AG09319 (cell line): ENCODE measurements at regions not wholly inside any gene's neighbourhood (a gene's known extent, or its start where the extent isn't known, plus 50 kb on each side); places are given as distances from the start of the nearest gene placed in this dataset.
A peak's percentile ranks its signal among the peaks of the same experiment; 100 is the strongest.

Experiments used
- DNase-seq: peaks from one replicate; pipeline ENCODE4 v3.0.0-alpha.2; 2010; ENCODE audit warnings: low read depth; ENCODE audit errors: extremely low read depth
- TF ChIP-seq, protein P1 (sequence below): IDR thresholded peaks from 2 replicates; pipeline ENCODE4 v1.5.1; 2011; ENCODE audit warnings: low read depth, mild to moderate bottlenecking, inconsistent platforms, low read length, moderate library complexity

DNA sequence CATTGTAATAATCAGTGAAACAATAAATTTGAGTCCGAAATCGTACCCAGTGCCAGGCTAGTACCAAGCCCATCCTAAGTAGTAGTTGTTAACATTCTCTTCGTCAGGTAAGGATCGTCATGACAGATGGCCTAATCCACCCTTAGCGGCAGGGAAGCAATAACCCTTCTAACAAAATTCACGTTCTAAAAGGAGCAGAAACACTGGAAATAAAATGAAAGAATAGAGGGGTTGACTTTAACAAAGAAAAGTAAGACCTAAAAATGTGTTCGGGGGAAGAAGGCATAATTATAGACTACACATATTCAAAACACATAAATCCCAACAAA, 142.7 kb downstream of the CPEB2 start:
- DNase-seq, result no peak

DNA sequence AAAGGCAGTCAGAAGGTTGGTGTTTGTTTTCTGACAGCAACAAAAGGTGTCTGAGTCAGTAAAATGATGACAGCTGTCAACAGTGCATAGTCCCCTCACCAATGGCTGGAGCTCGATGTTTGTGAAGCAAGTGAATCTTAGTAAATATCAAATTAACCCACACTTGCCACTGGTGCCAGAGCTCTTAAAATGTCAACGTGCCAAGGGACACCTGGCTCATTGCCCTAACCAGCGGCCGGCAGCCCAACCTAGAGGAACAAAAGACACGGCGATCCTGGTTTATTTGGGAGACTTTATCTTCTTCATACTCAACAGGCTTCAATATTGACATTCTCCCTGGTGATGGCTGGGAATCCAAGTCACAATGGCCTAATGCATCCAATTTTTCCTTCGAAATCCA, 143.4 kb downstream of the CPEB2 start:
- DNase-seq, result no peak

More for the DNA sequence above, 142.7 kb downstream of the CPEB2 start:
- TF ChIP-seq, protein P1, sequence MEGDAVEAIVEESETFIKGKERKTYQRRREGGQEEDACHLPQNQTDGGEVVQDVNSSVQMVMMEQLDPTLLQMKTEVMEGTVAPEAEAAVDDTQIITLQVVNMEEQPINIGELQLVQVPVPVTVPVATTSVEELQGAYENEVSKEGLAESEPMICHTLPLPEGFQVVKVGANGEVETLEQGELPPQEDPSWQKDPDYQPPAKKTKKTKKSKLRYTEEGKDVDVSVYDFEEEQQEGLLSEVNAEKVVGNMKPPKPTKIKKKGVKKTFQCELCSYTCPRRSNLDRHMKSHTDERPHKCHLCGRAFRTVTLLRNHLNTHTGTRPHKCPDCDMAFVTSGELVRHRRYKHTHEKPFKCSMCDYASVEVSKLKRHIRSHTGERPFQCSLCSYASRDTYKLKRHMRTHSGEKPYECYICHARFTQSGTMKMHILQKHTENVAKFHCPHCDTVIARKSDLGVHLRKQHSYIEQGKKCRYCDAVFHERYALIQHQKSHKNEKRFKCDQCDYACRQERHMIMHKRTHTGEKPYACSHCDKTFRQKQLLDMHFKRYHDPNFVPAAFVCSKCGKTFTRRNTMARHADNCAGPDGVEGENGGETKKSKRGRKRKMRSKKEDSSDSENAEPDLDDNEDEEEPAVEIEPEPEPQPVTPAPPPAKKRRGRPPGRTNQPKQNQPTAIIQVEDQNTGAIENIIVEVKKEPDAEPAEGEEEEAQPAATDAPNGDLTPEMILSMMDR, result no peak

DNA sequence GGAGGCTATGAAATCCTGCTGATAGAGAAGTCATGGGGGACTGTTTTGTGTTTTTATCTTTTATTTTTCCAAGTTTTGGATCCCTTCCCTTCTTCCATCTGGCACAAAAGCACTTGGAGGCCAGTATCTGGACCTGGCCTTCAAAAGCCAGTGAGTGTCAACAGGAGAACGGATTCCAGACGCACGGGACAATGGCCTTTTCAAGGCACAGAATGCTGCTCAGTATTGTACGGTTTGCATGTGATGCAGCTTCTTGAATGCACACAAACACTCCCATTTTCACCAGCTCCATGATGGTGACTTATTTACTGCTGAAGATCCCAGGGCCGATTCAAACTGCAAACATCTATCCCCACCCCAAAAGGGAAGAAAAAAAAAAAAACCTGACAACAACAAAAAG, 145.4 kb downstream of the CPEB2 start:
- TF ChIP-seq, protein P1, result no peak
- DNase-seq, result no peak

More for the DNA sequence above, 143.4 kb downstream of the CPEB2 start:
- TF ChIP-seq, protein P1, result no peak

DNA sequence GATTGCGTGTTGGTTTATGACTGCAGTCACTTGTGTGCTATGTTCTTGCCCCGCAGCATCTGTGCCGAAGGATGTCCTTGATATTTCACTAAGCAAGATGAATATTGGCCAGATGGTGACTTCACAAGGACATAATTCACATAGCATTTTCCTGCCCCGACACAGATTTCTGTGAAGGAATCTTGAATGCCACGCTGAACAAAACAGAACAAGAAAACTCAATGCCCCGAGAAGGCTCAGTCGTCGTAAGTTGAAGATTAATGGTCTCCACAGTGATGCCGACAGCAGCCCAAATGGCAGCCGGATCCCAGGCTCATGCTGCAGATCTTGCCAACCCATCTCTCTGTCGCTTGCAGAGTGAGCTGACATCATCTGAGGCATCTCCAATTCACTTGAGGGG, 145.9 kb downstream of the CPEB2 start:
- TF ChIP-seq, protein P1, result no peak
- no peak for DNase-seq

DNA sequence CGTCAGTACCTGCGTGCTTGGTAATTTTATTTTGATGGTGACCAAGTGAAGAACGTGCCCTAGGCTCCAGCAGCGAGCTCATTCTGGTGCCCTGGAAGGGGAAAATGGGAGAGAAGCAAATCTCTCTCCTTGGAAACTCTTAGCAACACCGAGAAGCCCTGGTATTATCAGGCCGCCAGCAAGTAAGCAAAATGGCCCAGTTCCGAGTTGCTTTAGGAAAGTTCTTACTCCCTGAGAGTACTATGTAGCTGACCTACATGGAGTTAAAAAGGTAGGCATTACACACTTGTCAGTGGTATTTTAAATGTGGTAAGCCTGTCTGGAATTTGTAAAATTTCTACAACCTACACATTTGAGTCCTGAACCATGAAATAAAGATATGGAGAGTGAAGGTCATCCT, 146.4 kb downstream of the CPEB2 start:
- TF ChIP-seq, protein P1, result no peak
- no peak for DNase-seq

DNA sequence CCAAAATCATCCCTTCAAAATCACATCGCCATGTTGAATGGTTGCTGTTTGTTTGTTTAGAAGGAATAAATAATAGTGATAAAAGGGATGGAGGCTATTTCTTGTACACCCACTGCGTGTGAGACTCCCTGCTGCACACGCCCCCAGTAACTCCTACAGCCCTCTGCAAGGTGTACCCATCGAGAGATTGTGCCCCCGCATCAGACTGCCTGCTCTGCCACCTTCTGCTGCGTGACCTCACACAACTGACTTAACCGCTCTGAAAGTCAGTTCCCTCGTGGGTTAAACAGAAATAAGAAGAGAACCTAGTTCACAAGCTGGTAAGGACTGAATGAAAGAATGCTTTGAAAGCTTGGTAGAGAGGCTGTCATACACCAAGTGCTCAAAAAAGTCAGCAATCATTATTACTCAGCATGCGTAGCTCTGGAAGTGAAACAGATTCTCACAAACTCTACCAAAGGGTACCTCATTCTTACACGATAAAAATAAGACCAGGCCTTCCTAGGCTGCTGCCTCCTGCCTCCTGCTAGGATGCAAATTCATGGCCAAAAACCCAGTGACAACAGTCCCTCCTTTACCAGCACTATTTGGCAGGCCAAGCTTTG, 147.1 kb downstream of the CPEB2 start:
- TF ChIP-seq, protein P1, result no peak
- DNase-seq, result no peak

DNA sequence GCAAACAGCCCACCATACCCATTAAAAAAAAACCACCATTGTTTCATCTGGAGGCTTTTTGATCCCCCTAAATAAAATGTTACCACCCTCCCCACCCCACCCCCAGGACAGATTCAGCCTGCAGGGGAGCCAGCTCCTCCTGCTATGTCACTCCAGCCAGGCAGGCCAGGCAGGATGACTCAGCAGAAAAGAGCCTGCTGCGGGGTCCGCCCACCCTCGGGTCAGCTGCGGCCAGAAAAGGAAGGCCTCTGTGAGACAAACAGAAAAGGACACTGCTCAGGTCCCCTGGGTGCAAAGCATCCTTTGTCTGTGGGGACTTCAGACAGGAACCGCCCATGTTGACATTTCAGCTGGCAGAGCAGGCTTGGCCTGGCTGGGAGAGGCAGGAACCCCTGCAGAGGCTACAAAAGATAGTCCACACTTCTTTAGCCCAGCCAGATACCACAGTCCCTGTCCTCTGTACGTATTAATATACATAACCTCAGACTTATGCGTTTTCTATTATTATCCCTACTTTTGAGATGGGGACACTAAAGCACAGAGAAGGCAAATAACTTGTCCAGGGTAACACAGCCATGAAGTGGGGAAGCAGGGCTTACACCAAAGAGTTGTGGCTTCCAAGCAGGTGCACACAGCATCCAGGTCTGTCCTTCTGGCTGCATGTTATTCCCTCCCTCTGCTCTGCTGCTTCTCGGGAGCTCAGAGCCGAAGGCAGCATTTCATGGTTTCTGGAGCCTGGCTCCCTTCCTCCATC, 147.7 kb downstream of the CPEB2 start:
- TF ChIP-seq, protein P1, result peak; percentile 15
- DNase-seq, result peak; percentile 54
